ENCODE measurements at regions not wholly inside any gene's neighbourhood (a gene's known extent, or its start where the extent isn't known, plus 50 kb on each side); places are given as distances from the start of the nearest gene placed in this dataset.

DNA sequence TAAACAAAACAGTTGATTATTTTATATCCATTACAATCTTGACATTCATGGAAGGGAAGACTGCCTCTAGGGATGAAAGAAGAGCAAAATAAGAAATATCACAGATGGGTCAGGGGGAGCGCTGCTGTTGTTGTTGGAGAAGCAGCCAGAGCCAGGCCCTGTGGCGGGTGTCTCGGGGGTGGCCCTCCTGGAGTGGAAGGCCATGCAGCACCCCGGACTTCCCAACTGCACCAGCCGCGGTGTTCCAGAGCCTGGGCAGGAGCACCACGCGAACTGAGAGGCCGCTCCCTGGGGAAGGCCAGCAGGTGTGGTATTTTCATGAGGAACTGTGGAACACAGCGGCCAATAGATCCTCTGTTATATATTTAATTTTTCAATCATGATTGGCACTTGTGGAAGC is 72.4 kb upstream of the VSTM2A start (continued):
- TF ChIP-seq SP1 (IDR thresholded peaks at IDR 0.05; ENCODE audit: low read depth), result no peak
- TF ChIP-seq EZH2phosphoT487 (IDR thresholded peaks at IDR 0.05; ENCODE audit: borderline replicate concordance), result no peak
- TF ChIP-seq RAD21 (IDR thresholded peaks at IDR 0.05; ENCODE audit: low read depth), result no peak
- no peak for TF ChIP-seq SIN3A (IDR thresholded peaks at IDR 0.05; ENCODE audit: low read depth)
- no peak for TF ChIP-seq CEBPB (IDR thresholded peaks at IDR 0.05; ENCODE audit: low read depth)
- no peak for TF ChIP-seq JUND (IDR thresholded peaks at IDR 0.05)

DNA sequence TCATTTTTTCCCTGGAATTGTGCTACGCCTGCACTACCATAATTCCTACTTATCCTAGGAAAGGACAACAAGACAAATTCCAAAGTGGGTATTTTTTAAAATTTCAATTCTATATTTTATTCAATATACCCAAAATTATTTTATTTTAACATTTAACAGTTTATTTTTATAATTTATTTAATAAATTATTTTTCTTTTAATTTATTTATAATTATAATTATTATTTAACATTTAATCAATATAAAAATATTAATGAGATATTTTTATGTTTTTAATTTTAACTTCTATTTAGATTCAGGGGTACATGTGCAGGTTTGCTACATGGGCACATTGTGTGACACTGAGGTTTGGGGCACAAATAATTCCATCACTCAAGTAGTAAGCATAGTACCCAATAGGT is 65.6 kb upstream of the VSTM2A start:
- H3K9me3 ChIP-seq (ENCODE audit: control insufficient read depth in 1 of 2, insufficient read depth in 1 of 2, low read depth in 1 of 2, low read length in 2 of 2), result no peaks in the 10 kb centered on the region
- no peaks in the 10 kb centered on the region for H4K20me1 ChIP-seq (ENCODE audit: insufficient read depth)
- intact Hi-C loops (cut with micrococcal nuclease), result no loop called here
- DNase-seq (ENCODE audit: low read depth, low spot score) (no peak), ATAC-seq (no peak)
- H3K4me3 ChIP-seq (replicated peaks in 1 of 2; ENCODE audit: low read depth in 1 of 2, low read length in 2 of 2), result no peak overlapping the region
- H3K4me2 ChIP-seq (ENCODE audit: low read length), result no peak overlapping the region
- POLR2A ChIA-PET, result no interaction called here
- H3K4me1 ChIP-seq (ENCODE audit: control insufficient read depth in 1 of 2, insufficient read depth in 2 of 2, low read length in 2 of 2), result no peaks in the 10 kb centered on the region
- no peak overlapping the region for H3K27ac ChIP-seq (ENCODE audit: low read depth, low read length)
- no TSS peak for BruUV-seq (replicated peaks)
- H3K9ac ChIP-seq (ENCODE audit: low read length), result no peak overlapping the region
- RAD21 ChIA-PET (ENCODE audit: low non-redundant PET in 1 of 2, low total read pairs in 2 of 2, uncharacterized antibody in 2 of 2, unreplicated experiment in 2 of 2), result no interaction called here
- CTCF ChIA-PET, result no interaction called here
- H3K9me2 ChIP-seq (ENCODE audit: insufficient read depth), result no peaks in the 10 kb centered on the region
- TF ChIP-seq SP1 (IDR thresholded peaks at IDR 0.05; ENCODE audit: low read depth) (no peak), ZNF274 (IDR thresholded peaks at IDR 0.05; ENCODE audit: low read depth, low read length) (no peak), TCF7L2 (IDR thresholded peaks at IDR 0.05; ENCODE audit: borderline replicate concordance, extremely low read depth, insufficient read depth, insufficient read length) (no peak), EZH2phosphoT487 (IDR thresholded peaks at IDR 0.05; ENCODE audit: borderline replicate concordance) (no peak), YY1 (IDR thresholded peaks at IDR 0.05; ENCODE audit: extremely low read depth, insufficient replicate concordance, low read depth, low read length) (no peak), JUND (IDR thresholded peaks at IDR 0.05) (no peak), POLR2AphosphoS5 (IDR thresholded peaks at IDR 0.05; ENCODE audit: low read depth, low read length) (no peak), FOSL1 (IDR thresholded peaks at IDR 0.05; ENCODE audit: low read depth) (no peak), EGR1 (IDR thresholded peaks at IDR 0.05; ENCODE audit: low read depth) (no peak), ZFX (IDR thresholded peaks at IDR 0.05) (no peak)
- TF ChIP-seq, protein P1, sequence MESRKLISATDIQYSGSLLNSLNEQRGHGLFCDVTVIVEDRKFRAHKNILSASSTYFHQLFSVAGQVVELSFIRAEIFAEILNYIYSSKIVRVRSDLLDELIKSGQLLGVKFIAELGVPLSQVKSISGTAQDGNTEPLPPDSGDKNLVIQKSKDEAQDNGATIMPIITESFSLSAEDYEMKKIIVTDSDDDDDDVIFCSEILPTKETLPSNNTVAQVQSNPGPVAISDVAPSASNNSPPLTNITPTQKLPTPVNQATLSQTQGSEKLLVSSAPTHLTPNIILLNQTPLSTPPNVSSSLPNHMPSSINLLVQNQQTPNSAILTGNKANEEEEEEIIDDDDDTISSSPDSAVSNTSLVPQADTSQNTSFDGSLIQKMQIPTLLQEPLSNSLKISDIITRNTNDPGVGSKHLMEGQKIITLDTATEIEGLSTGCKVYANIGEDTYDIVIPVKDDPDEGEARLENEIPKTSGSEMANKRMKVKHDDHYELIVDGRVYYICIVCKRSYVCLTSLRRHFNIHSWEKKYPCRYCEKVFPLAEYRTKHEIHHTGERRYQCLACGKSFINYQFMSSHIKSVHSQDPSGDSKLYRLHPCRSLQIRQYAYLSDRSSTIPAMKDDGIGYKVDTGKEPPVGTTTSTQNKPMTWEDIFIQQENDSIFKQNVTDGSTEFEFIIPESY (IDR thresholded peaks at IDR 0.05; ENCODE audit: extremely low read depth, insufficient replicate concordance, low read length), result no peak
- TF ChIP-seq, protein P2, sequence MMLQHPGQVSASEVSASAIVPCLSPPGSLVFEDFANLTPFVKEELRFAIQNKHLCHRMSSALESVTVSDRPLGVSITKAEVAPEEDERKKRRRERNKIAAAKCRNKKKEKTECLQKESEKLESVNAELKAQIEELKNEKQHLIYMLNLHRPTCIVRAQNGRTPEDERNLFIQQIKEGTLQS (IDR thresholded peaks at IDR 0.05), result no peak
- TF ChIP-seq, protein P3, sequence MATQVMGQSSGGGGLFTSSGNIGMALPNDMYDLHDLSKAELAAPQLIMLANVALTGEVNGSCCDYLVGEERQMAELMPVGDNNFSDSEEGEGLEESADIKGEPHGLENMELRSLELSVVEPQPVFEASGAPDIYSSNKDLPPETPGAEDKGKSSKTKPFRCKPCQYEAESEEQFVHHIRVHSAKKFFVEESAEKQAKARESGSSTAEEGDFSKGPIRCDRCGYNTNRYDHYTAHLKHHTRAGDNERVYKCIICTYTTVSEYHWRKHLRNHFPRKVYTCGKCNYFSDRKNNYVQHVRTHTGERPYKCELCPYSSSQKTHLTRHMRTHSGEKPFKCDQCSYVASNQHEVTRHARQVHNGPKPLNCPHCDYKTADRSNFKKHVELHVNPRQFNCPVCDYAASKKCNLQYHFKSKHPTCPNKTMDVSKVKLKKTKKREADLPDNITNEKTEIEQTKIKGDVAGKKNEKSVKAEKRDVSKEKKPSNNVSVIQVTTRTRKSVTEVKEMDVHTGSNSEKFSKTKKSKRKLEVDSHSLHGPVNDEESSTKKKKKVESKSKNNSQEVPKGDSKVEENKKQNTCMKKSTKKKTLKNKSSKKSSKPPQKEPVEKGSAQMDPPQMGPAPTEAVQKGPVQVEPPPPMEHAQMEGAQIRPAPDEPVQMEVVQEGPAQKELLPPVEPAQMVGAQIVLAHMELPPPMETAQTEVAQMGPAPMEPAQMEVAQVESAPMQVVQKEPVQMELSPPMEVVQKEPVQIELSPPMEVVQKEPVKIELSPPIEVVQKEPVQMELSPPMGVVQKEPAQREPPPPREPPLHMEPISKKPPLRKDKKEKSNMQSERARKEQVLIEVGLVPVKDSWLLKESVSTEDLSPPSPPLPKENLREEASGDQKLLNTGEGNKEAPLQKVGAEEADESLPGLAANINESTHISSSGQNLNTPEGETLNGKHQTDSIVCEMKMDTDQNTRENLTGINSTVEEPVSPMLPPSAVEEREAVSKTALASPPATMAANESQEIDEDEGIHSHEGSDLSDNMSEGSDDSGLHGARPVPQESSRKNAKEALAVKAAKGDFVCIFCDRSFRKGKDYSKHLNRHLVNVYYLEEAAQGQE (IDR thresholded peaks at IDR 0.05; ENCODE audit: low read depth), result no peak
- TF ChIP-seq, protein P4, sequence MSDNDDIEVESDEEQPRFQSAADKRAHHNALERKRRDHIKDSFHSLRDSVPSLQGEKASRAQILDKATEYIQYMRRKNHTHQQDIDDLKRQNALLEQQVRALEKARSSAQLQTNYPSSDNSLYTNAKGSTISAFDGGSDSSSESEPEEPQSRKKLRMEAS (IDR thresholded peaks at IDR 0.05), result no peak
- no peaks in the 10 kb centered on the region for H3K27me3 ChIP-seq (ENCODE audit: insufficient read depth, low read length)
- H2AFZ ChIP-seq (ENCODE audit: low read depth, low read length, poor library complexity, severe bottlenecking), result no peak overlapping the region
- no peaks in the 10 kb centered on the region for H3K36me3 ChIP-seq (ENCODE audit: control insufficient read depth in 1 of 2, insufficient read depth in 2 of 2, low read length in 2 of 2)
- no peaks in the 10 kb centered on the region for H3K79me2 ChIP-seq (ENCODE audit: insufficient read depth, low read length)

All from HCT116 (cell line).